Heart left ventricle (tissue), 13 donors: ENCODE measurements at regions not wholly inside any gene's neighbourhood (a gene's known extent, or its start where the extent isn't known, plus 50 kb on each side); places are given as distances from the start of the nearest gene placed in this dataset.

Source experiments
- POLR2A ChIP-seq, 2 donors: fragments of 450-650 bp; IDR thresholded peaks; one replicate each; pipeline ENCODE4 v1.6.1; 2017; ENCODE audit warnings: antibody characterized with exemption in 2 of 2, mild to moderate bottlenecking in 2 of 2, moderate library complexity in 2 of 2
- TF ChIP-seq, protein P1 (sequence below), 12 donors: fragments of 200-600 bp; sonication (generic) in 4 of 12; IDR thresholded peaks; one replicate each; pipeline versions ENCODE4 v1.5.0 to v1.8.0; 2018 to 2022; ENCODE audit warnings: antibody characterized with exemption in 12 of 12, mild to moderate bottlenecking in 5 of 12
- donor health status: ischemic (EF 13 %, LVEDD 7.1; RV severe dilation, severe dysfunction).
- donor health status: DM: no; HTN: yes; CAD: no.
- donor health status: DM: no; HTN: no; CAD: no.
- donor health status: ischemic (EF 25% LVEDD 6.9; RV normal size, moderate dysfunction).
- donor health status: ischemic (EF 25% LVEDD 5.7; RV mildly dilated, moderate dysfunction).
- donor health status: ischemic (EF 35%, LVEDD 5.7; RV mildly dilated, moderate dysfunction).
- donor health status: nonischemic (EF 11% LVEDD 7.7; RV severe dilation, severe dysfunction).
- donor health status: DM: yes; HTN: yes; CAD: no.
- donor health status: PGD.
- donor health status: ischemic (EF 29% LVEDD 5.4; RV normal size, mild dysfunction).
- donor health status: nonischemic (EF 23%, LVEDD 6.1; RV moderate dilation, normal function).

- TF ChIP-seq, protein P1, sequence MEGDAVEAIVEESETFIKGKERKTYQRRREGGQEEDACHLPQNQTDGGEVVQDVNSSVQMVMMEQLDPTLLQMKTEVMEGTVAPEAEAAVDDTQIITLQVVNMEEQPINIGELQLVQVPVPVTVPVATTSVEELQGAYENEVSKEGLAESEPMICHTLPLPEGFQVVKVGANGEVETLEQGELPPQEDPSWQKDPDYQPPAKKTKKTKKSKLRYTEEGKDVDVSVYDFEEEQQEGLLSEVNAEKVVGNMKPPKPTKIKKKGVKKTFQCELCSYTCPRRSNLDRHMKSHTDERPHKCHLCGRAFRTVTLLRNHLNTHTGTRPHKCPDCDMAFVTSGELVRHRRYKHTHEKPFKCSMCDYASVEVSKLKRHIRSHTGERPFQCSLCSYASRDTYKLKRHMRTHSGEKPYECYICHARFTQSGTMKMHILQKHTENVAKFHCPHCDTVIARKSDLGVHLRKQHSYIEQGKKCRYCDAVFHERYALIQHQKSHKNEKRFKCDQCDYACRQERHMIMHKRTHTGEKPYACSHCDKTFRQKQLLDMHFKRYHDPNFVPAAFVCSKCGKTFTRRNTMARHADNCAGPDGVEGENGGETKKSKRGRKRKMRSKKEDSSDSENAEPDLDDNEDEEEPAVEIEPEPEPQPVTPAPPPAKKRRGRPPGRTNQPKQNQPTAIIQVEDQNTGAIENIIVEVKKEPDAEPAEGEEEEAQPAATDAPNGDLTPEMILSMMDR (IDR thresholded peaks at IDR 0.05): no peak
- TF ChIP-seq POLR2A (IDR thresholded peaks at IDR 0.05): no peak
Measured at GRCh38 chr9:119559056-119559455, 189.8 kb upstream of the BRINP1 start.
